Loucy (cell line): ENCODE measurements at regions not wholly inside any gene's neighbourhood (a gene's known extent, or its start where the extent isn't known, plus 50 kb on each side); places are given as distances from the start of the nearest gene placed in this dataset.

ENCODE experiments used
- CTCF ChIP-seq: fragments of 200-600 bp; sonication (generic); conservative IDR thresholded peaks from 2 replicates; pipeline ENCODE4 v1.5.1; 2014; ENCODE audit warnings: mild to moderate bottlenecking, antibody characterized with exemption, low read length
- EZH2phosphoT487 ChIP-seq: fragments of 200-600 bp; IDR thresholded peaks from 2 replicates; pipeline ENCODE4 v1.6.1; 2018; ENCODE audit warnings: antibody characterized with exemption, mild to moderate bottlenecking, moderate library complexity, borderline replicate concordance

- TF ChIP-seq CTCF, result peak; percentile 18
- no peak for TF ChIP-seq EZH2phosphoT487
Measured at GRCh38 chr2:23292024-23292423, 93.0 kb upstream of the KLHL29 start.
